ENCODE measurements at regions not wholly inside any gene's neighbourhood (a gene's known extent, or its start where the extent isn't known, plus 50 kb on each side); places are given as distances from the start of the nearest gene placed in this dataset.

GRCh38 chr2:200128296-200128695 lies 172.9 kb downstream of the MAIP1 start:
- TF ChIP-seq CTCF (IDR thresholded peaks at IDR 0.05; ENCODE audit: insufficient read depth, low read depth, low read length) (no peak), EZH2 (IDR thresholded peaks at IDR 0.05; ENCODE audit: insufficient read depth, low read length) (no peak)

All from astrocyte (in vitro differentiated cells and primary cell).